ENCODE measurements at regions not wholly inside any gene's neighbourhood (a gene's known extent, or its start where the extent isn't known, plus 50 kb on each side); places are given as distances from the start of the nearest gene placed in this dataset.

GRCh38 chr5:124692950-124693349 is 53.5 kb downstream of the ZNF608 start:
- Histone ChIP-seq H3K27me3 (no peaks in the 10 kb centered on the region), H3K4me3 (no peak overlapping the region), H3K36me3 (no peaks in the 10 kb centered on the region), H3K4me1 (no peaks in the 10 kb centered on the region), H3K27ac (no peak overlapping the region), H3K9me3 (no peaks in the 10 kb centered on the region)
- DNase-seq, result no peak
- ATAC-seq, result no peak
- intact Hi-C loops (cut with DNase I), result no loop called here
- WGBS (ENCODE audit: insufficient coverage, low coverage, low lambda C conversion rate, missing lambda C conversion rate), result 100% methylated on average over 2 of the region's 2 CpGs
- TF ChIP-seq CTCF (IDR thresholded peaks at IDR 0.05) (no peak), POLR2A (IDR thresholded peaks at IDR 0.05) (no peak)

GRCh38 chr5:124692324-124692723 is 54.1 kb downstream of the ZNF608 start:
- no peaks in the 10 kb centered on the region for H3K9me3 ChIP-seq
- intact Hi-C loops (cut with DNase I), result no loop called here
- ATAC-seq (no peak), DNase-seq (no peak)
- no peaks in the 10 kb centered on the region for H3K36me3 ChIP-seq
- no peaks in the 10 kb centered on the region for H3K4me1 ChIP-seq
- 90% methylated on average over 3 of the region's 3 CpGs for WGBS (ENCODE audit: insufficient coverage, low coverage, low lambda C conversion rate, missing lambda C conversion rate)
- no peak overlapping the region for H3K4me3 ChIP-seq
- TF ChIP-seq CTCF (IDR thresholded peaks at IDR 0.05), result no peak
- TF ChIP-seq POLR2A (IDR thresholded peaks at IDR 0.05), result no peak
- H3K27ac ChIP-seq, result no peak overlapping the region
- no peaks in the 10 kb centered on the region for H3K27me3 ChIP-seq

- ATAC-seq (peak in 3 of 4 donors; percentile 28 to 53 (median 52)), DNase-seq (no peak)
- no peak for TF ChIP-seq POLR2A (IDR thresholded peaks at IDR 0.05)
- Histone ChIP-seq H3K4me3 (no peak overlapping the region), H3K9me3 (no peaks in the 10 kb centered on the region), H3K36me3 (no peaks in the 10 kb centered on the region), H3K27me3 (no peaks in the 10 kb centered on the region), H3K27ac (no peak overlapping the region), H3K4me1 (no peaks in the 10 kb centered on the region)
- intact Hi-C loops (cut with DNase I), result no loop called here
These were observed 56.8 kb downstream of the ZNF608 start for GRCh38 chr5:124689653-124690052.

- no peak for ATAC-seq
- Histone ChIP-seq H3K36me3 (no peaks in the 10 kb centered on the region), H3K4me3 (no peak overlapping the region), H3K27ac (no peak overlapping the region), H3K9me3 (no peaks in the 10 kb centered on the region), H3K4me1 (peaks cover 0 to 9% (median 2%) of the 10 kb centered on the region in 4 donors), H3K27me3 (no peaks in the 10 kb centered on the region)
- intact Hi-C loops (cut with DNase I), result no loop called here
- no peak for TF ChIP-seq CTCF (IDR thresholded peaks at IDR 0.05)
- no peak for TF ChIP-seq POLR2A (IDR thresholded peaks at IDR 0.05)
- WGBS (ENCODE audit: insufficient coverage, low coverage, low lambda C conversion rate, missing lambda C conversion rate), result 50% methylated on average over 1 of the region's 3 CpGs
- DNase-seq, result no peak
These were observed 60.0 kb downstream of the ZNF608 start for GRCh38 chr5:124686239-124687004.

- Histone ChIP-seq H3K4me1 (peaks cover 0 to 9% (median 2%) of the 10 kb centered on the region in 4 donors), H3K27ac (no peak overlapping the region), H3K4me3 (no peak overlapping the region), H3K9me3 (no peaks in the 10 kb centered on the region), H3K36me3 (no peaks in the 10 kb centered on the region), H3K27me3 (no peaks in the 10 kb centered on the region)
- DNase-seq (no peak), ATAC-seq (no peak)
- intact Hi-C loops (cut with DNase I), result no loop called here
- TF ChIP-seq CTCF (IDR thresholded peaks at IDR 0.05) (no peak), POLR2A (IDR thresholded peaks at IDR 0.05) (no peak)
- WGBS (ENCODE audit: insufficient coverage, low coverage, low lambda C conversion rate, missing lambda C conversion rate), result 100% methylated on average over 2 of the region's 3 CpGs
These were observed 61.0 kb downstream of the ZNF608 start for GRCh38 chr5:124685404-124685930.

All from right lobe of liver (tissue), 6 donors.